ENCODE measurements at regions not wholly inside any gene's neighbourhood (a gene's known extent, or its start where the extent isn't known, plus 50 kb on each side); places are given as distances from the start of the nearest gene placed in this dataset.
A peak's percentile ranks its signal among the peaks of the same experiment; 100 is the strongest.
"Not testable (repeated sequence)": the region's sequence is repeated elsewhere in the genome, so short reads cannot be mapped to it uniquely, and the experiment has no call there.

GRCh38 chr14:105931808-105932483, 405.6 kb downstream of the TMEM121 start:
- no peak for DNase-seq (ENCODE audit: low read depth in 2 of 2)

GRCh38 chr14:105933238-105933637, 406.9 kb downstream of the TMEM121 start:
- no peak for DNase-seq (ENCODE audit: low read depth in 2 of 2)

GRCh38 chr14:105935384-105935783, 409.0 kb downstream of the TMEM121 start:
- DNase-seq (ENCODE audit: low read depth in 2 of 2), result no peak

GRCh38 chr14:105937253-105938054, 411.1 kb downstream of the TMEM121 start:
- no peak for DNase-seq (ENCODE audit: low read depth in 2 of 2)

DNA sequence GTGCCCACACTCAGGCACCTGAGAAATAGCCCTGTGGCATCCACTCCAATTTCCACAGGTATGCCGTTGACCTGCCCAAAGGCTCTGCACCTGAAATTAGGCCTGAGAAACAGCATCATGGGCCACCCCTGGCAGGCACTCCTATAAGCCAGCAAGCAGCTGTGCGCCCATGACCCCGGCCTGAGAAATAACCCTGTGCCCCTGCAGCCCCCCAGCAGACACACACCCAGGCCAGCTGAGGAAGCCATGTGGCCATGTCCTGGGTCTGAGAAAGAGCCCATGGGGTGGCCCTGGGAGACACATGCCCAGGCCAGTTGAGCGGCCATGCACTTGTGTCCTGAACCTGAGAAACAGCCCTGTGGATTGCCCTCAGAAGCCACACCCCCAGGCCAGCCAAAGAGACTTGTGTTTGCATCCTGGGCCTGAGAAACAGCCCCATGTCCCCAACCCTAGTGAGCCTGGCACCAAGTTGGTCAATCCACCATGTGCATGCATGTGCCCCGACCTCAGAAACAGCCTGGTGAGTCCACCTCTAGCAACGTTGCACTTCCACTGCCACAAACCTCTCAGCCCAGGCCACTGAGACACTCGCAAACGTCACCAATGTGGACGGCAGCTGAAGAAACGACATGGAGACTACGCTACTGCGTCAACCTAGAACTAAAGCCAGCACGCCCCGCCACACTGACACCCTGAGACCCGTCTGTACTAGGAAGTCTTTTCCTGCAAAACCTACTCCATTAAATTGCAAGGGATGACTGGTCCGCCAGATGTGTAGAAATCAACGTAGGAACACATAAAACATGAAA, 411.9 kb downstream of the TMEM121 start:
- DNase-seq (ENCODE audit: low read depth in 2 of 2), result no peak

DNA sequence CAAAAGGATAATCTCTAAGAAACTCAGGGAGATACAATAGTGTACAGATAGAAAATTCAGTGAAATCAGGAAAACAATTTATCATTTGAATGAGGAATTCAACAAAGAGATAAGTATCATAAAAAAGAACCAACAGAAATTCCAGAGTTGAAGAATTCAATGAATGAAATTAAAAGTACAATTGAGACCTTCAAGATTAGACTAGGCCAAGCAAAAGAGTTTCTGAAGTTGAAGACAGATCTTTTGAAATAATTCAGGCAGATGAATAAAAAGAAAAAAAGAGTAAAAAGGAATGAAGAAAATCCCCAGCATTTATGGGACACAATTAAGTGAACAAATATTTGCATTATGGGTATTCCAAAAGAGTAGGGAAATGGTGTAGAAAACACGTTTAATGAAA, 412.6 kb downstream of the TMEM121 start:
- DNase-seq (ENCODE audit: low read depth in 2 of 2), result no peak

- DNase-seq (ENCODE audit: low read depth in 2 of 2), result no peak
Observed at GRCh38 chr14:105939810-105940508, 413.6 kb downstream of the TMEM121 start.

GRCh38 chr14:105940534-105941225, 414.3 kb downstream of the TMEM121 start:
- no peak for DNase-seq (ENCODE audit: low read depth in 2 of 2)

DNA sequence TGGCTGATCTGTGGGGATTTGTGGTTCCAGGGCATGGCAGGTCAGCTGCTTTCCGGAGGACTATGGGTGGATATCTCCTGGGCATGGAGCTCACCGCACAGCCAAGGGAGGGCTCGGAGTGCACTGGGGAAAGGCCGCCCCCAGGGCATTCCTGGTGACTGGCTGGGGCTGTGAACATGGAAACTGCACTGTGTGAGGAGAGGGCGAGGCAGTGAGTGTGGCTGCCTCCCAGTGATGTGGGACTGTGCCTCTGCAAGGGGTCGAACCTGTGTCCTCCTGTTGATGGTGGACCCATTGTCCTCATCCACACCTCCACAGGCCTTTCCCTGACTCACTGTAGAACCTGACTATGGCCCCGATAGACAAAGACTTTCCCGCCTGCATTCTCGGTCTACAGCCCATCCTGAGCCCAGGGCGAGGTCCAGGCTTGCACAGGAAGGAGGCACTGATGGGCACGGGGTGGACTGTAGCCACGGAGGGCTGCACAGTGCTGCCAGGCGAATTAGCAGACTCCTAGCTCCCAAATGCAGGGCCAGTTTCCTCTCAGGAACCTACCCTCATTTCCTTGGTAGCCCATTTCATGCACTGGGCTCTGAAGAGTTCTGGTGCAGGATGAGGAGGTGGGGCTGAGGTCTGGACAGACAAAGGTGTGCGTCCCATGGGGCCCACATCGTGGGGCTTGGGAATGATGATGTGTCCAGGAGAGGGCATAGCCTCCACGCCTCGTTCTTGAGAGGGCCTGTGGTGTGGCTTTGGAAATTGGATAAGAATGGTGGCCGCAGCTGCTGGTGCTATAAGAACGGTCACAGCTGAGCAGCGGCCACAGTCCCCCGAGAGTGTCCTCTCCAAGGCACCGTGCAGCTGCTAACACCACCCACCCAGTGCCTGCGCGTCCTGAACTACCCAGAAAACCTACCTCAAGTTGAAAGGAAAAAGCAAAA, 415.1 kb downstream of the TMEM121 start:
- no peak for DNase-seq (ENCODE audit: low read depth in 2 of 2)

DNA sequence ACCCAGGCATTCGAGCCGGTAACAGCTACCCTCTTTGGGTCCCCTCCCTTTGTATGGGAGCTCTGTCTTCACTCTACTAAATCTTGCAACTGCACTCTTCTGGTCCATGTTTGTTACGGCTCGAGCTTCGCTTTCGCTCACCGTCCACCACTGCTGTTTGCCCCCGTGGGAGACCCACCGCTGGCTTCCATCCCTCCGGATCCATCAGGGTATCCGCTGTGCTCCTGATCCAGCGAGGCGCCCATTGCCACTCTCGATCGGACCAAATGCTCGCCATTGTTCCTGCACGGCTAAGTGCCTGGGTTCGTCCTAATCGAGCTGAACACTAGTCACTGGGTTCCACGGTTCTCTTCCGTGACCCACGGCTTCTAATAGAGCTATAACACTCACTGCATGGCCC, 416.3 kb downstream of the TMEM121 start:
- not testable (repeated sequence) for DNase-seq (ENCODE audit: low read depth in 2 of 2)

GRCh38 chr14:105943973-105944602, 417.7 kb downstream of the TMEM121 start:
- DNase-seq (ENCODE audit: low read depth in 2 of 2), result no peak

DNA sequence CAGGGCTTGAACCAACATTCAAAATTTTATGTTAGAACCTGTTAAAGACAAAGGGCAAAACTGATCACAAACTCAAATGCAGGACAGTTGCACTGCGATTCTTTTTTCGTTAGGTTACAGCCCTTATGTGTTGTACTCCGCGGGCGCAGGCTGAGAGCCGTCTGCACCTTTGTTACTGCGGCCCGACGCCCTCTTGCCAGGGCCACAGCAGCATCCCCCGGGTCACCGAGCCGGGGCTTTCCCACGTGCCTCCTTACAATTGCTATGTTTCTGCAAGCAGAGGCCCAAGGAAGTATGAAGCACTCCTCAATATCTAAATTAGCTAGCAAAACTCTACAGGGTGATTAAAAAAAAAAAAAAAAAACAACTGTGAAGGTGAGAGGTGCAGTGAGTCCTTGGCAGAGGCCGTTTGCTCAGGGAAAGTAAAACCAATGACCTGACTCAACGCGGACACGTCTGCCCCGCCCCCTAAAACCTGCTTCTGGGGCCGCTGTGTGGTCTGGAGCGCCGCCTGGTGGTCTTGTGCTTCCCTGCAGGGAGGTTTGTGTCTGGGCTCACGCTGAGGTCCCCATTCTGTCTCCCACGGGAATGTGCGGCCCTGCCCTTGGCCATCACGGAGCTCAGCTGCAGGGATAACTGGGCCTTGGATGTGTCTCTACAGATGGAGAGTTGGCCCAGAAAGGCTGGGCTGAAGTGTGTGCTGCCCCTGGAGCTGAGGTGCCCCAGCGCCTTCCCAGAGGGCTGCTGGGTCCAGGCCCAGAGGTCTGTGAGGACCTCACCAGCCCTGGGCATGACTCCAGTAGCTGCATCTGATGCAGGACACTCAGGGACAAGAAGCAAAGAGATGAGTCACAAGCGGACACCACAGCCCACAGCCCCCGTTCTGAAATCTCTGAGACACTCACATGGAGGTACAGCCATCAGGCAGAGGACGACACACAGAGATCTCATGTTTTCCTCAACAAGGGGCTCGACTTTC, 418.5 kb downstream of the TMEM121 start:
- DNase-seq (ENCODE audit: low read depth in 2 of 2), result peak; percentile 61 to 63

- no peak for DNase-seq (ENCODE audit: low read depth in 2 of 2)
Observed at GRCh38 chr14:105945896-105946295, 419.5 kb downstream of the TMEM121 start.

DNA sequence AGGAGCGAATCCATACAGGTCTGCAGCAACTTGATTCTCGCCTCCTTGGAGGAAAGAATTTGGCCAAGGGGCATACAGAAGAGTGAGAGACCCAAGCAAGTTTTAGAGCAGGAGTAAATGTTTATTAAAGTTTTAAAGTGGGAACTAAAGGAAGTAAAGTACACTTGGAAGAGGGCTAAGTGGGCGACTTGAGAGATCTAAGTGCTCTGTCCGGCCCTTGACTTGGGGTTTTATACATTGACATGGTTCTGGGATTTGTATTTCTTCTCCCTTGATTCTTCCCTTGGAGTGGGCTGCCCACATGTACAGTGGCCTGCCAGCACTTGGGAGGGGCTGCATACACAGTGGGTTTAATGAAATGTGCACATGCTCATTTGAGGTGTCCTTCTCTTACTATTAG, 421.2 kb downstream of the TMEM121 start:
- no peak for DNase-seq (ENCODE audit: low read depth in 2 of 2)

DNA sequence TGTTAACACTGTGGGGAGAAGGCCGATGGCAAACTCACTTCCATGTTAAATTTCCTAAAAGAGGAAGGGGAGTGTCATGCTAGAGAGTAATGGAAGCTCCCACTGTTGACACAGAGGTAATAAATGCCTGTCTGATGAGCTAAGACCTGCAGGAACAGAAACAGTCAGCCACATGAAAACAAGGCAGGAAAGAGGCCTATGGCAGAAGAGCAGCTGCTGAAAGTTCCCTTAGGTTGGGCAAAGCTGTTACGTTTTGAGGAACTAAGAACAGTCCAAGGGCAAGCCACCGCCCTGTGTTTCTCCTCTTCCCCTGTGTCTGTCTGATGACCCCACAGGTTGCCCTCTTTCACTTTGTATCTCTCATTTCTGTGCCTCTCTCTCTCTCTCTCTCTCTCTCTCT, 422.6 kb downstream of the TMEM121 start:
- not testable (repeated sequence) for DNase-seq (ENCODE audit: low read depth in 2 of 2)

- DNase-seq (ENCODE audit: low read depth in 2 of 2), result not testable (repeated sequence)
Observed at GRCh38 chr14:105950364-105950892, 424.0 kb downstream of the TMEM121 start.

DNA sequence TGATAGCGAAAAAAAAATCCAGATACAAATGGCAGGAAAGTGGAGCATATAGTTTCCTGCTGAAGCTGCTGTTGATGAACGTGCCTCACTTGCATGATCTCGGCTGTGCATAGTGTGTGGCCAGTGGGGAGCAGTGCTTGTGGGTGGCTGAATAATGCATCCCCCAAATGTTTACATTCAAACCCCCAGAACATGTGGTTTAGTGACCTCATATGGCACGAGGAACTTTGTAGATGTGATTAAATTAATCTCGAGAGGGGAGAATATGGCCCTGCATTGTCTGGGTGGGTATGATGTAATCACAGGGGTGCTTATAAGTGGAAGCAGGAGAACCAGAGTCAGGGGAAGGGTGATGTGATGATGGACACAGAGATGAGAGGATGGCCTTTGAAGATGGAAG, 425.0 kb downstream of the TMEM121 start:
- no peak for DNase-seq (ENCODE audit: low read depth in 2 of 2)

GRCh38 chr14:105952222-105952621, 425.8 kb downstream of the TMEM121 start:
- no peak for DNase-seq (ENCODE audit: low read depth in 2 of 2)

Data from stimulated activated CD8-positive, alpha-beta memory T cell treated with anti-CD3 and anti-CD28 coated beads, Interleukin-7, amount 100 ng/mL, for 4 hours (primary cell).